ENCODE measurements at regions not wholly inside any gene's neighbourhood (a gene's known extent, or its start where the extent isn't known, plus 50 kb on each side); places are given as distances from the start of the nearest gene placed in this dataset.
"Not testable (repeated sequence)": the region's sequence is repeated elsewhere in the genome, so short reads cannot be mapped to it uniquely, and the experiment has no call there.

DNA sequence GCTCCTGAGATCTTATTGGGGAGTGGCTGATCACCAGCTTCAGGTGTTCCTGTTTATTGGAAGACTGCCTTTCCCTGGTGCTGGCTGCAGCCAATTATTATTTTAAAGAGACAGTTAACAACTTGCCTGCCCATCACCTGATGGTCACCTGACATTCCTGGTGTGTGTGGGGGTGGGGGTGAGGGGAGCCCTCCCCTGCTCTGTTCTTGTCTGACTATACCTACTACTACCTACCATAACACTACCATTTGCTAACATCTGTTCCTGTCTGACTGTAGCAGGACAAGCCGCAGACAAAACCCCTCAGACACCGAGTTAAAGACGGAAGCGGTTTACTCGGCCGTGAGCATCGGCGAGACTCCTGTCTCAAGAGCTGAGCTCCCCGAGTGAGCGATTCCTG, 54.9 kb upstream of the NBPF3 start:
- H3K27me3 ChIP-seq (ENCODE audit: control insufficient read depth, insufficient read depth, low read length) = no peaks in the 10 kb centered on the region
- H3K27ac ChIP-seq (ENCODE audit: low read depth, low read length) = no peak overlapping the region
- H3K4me1 ChIP-seq (ENCODE audit: control insufficient read depth, insufficient read depth, low read length) = peaks cover 3% of the 10 kb centered on the region; the same call in 1 of the 2 replicates
- no peak overlapping the region for H3K4me3 ChIP-seq (ENCODE audit: low read depth, low read length)
- peaks cover 8% of the 10 kb centered on the region for H3K9me3 ChIP-seq (ENCODE audit: control insufficient read depth, insufficient read depth, low read depth, low read length)
- H3K9ac ChIP-seq (ENCODE audit: low read length) = no peak overlapping the region
- no peaks in the 10 kb centered on the region for H3K36me3 ChIP-seq (ENCODE audit: control insufficient read depth, insufficient read depth, low read length)

DNA sequence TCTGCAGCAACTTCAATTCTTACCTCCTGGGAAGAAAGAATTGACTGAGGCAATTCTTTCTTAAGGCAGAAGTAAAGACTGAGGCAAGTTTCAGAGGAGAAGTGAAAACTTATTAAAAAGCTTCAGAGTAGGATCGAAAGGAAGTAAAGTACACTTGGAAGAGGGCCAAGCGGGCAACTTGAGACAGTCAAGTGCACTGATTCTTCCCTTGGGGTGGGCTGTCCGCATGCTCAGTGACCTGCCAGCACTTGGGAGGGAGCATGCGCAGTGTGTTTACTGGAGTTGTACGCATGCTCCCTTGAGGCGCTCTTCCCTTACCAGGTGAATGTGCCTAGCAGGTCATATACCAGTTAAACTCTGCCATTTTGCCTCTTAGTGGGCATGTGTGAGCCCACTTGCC, 55.3 kb upstream of the NBPF3 start:
- no peak overlapping the region for H3K9ac ChIP-seq (ENCODE audit: low read length)
- H3K4me1 ChIP-seq (ENCODE audit: control insufficient read depth, insufficient read depth, low read length) = peaks cover 3% of the 10 kb centered on the region; the same call in 1 of the 2 replicates
- H3K4me3 ChIP-seq (ENCODE audit: low read depth, low read length) = no peak overlapping the region
- H3K9me3 ChIP-seq (ENCODE audit: control insufficient read depth, insufficient read depth, low read depth, low read length) = peaks cover 9% of the 10 kb centered on the region
- no peaks in the 10 kb centered on the region for H3K27me3 ChIP-seq (ENCODE audit: control insufficient read depth, insufficient read depth, low read length)
- H3K36me3 ChIP-seq (ENCODE audit: control insufficient read depth, insufficient read depth, low read length) = no peaks in the 10 kb centered on the region
- H3K27ac ChIP-seq (ENCODE audit: low read depth, low read length) = no peak overlapping the region

DNA sequence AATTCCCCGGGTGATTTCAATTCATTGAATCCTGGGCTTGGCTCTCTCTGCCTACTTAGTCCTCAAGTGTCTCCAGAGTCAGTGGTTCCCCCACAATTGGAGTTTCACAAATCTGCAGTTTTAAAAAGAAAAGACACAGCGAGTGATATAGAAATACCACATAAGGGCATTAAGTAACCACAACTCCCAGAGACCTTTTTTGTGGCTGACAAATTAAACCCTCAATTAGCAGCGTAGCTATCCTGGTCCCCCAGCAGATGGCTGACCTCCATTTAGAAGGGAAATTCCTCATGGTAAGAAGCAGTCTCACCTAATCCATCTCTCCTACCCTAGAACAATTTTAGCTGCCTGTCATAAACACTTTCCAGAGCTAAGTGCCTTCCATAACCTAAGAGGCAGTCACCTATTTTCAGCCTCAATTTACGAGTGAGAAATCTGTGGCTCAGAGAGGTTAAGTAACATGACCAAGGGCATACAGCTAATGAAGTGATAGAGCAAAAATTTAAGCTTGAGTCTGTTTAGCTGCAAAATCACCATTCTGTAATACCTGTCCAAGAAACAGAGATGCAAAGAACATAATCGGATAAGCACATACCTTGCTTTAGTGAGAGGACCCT, 56.0 kb upstream of the NBPF3 start:
- H3K4me3 ChIP-seq (ENCODE audit: low read depth, low read length) = no peak overlapping the region
- H3K36me3 ChIP-seq (ENCODE audit: control insufficient read depth, insufficient read depth, low read length) = no peaks in the 10 kb centered on the region
- peaks cover 12% of the 10 kb centered on the region for H3K9me3 ChIP-seq (ENCODE audit: control insufficient read depth, insufficient read depth, low read depth, low read length)
- H3K4me1 ChIP-seq (ENCODE audit: control insufficient read depth, insufficient read depth, low read length) = peaks cover 3% of the 10 kb centered on the region; the same call in 1 of the 2 replicates
- H3K27ac ChIP-seq (ENCODE audit: low read depth, low read length) = no peak overlapping the region
- H3K9ac ChIP-seq (ENCODE audit: low read length) = no peak overlapping the region
- H3K27me3 ChIP-seq (ENCODE audit: control insufficient read depth, insufficient read depth, low read length) = no peaks in the 10 kb centered on the region

DNA sequence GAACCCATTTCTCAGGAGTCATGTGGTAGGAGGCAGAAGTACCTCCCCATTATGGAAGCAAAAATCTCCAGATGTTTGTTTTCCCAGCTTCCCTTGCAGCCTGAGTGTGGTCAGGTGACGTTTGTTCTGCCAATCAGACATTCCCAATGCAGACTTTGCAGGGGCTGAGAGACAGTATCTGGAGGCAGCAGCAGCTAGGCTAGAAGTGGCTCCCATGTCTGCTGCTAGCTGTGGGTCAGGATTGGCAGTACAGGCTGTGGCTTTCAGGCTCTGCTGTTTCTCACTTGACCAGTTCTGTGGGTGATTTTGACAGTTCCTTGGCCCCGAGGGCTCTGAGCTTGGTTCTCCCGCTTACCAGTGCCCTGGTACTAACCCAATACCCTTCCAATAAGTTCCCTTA, 58.6 kb upstream of the NBPF3 start:
- Histone ChIP-seq H3K9ac (ENCODE audit: low read length) (no peak overlapping the region), H3K27ac (ENCODE audit: low read depth, low read length) (no peak overlapping the region), H3K4me3 (ENCODE audit: low read depth, low read length) (no peak overlapping the region), H3K9me3 (ENCODE audit: control insufficient read depth, insufficient read depth, low read depth, low read length) (peaks cover 8% of the 10 kb centered on the region), H3K36me3 (ENCODE audit: control insufficient read depth, insufficient read depth, low read length) (no peaks in the 10 kb centered on the region), H3K4me1 (ENCODE audit: control insufficient read depth, insufficient read depth, low read length) (peaks cover 3% of the 10 kb centered on the region; the same call in 1 of the 2 replicates), H3K27me3 (ENCODE audit: control insufficient read depth, insufficient read depth, low read length) (no peaks in the 10 kb centered on the region)

DNA sequence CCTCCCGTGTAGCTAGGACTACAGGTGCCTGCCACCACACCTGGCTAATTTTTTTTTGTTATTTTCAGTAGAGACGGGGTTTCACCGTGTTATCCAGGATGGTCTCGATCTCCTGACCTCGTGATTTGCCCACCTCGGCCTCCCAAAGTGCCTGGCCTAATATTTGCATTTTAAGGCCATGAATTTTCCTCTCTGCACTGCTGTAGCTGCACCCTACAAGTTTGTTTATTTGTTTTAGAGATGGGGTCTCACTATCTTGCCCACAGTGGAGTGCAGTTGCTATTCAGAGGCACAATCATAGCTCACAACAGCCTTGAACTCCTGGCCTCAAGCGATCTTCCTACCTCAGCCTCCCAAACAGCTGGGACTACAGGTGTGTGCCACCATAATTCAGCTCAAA, 59.8 kb upstream of the NBPF3 start:
- H3K27me3 ChIP-seq (ENCODE audit: control insufficient read depth, insufficient read depth, low read length); H3K9ac ChIP-seq (ENCODE audit: low read length); H3K9me3 ChIP-seq (ENCODE audit: control insufficient read depth, insufficient read depth, low read depth, low read length); H3K27ac ChIP-seq (ENCODE audit: low read depth, low read length); H3K4me3 ChIP-seq (ENCODE audit: low read depth, low read length); H3K36me3 ChIP-seq (ENCODE audit: control insufficient read depth, insufficient read depth, low read length); H3K4me1 ChIP-seq (ENCODE audit: control insufficient read depth, insufficient read depth, low read length): not testable (repeated sequence)

DNA sequence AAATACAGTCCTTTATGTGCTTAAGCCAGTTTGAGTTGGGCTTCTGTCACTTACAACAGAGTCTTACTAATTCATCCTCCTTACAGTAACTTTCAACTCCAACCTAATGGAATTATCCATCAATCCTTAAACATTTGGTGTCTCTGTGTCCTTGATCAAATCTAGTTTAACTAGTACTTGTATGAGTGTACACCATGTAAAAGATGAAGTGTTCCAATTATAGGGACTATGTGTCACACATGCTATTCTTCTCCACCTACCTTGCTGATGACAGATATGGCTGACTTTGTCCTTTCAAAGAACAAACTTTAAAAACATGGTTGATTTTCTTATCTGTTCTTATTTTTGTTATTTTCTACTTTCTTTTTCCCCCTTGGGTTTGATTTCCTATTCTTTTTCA, 60.4 kb upstream of the NBPF3 start:
- Histone ChIP-seq H3K27me3 (ENCODE audit: control insufficient read depth, insufficient read depth, low read length) (no peaks in the 10 kb centered on the region), H3K4me1 (ENCODE audit: control insufficient read depth, insufficient read depth, low read length) (peaks cover 3% of the 10 kb centered on the region; the same call in 1 of the 2 replicates), H3K9me3 (ENCODE audit: control insufficient read depth, insufficient read depth, low read depth, low read length) (peaks cover 7% of the 10 kb centered on the region; the same call in 1 of the 2 replicates), H3K9ac (ENCODE audit: low read length) (no peak overlapping the region), H3K27ac (ENCODE audit: low read depth, low read length) (no peak overlapping the region), H3K36me3 (ENCODE audit: control insufficient read depth, insufficient read depth, low read length) (no peaks in the 10 kb centered on the region), H3K4me3 (ENCODE audit: low read depth, low read length) (no peak overlapping the region)

DNA sequence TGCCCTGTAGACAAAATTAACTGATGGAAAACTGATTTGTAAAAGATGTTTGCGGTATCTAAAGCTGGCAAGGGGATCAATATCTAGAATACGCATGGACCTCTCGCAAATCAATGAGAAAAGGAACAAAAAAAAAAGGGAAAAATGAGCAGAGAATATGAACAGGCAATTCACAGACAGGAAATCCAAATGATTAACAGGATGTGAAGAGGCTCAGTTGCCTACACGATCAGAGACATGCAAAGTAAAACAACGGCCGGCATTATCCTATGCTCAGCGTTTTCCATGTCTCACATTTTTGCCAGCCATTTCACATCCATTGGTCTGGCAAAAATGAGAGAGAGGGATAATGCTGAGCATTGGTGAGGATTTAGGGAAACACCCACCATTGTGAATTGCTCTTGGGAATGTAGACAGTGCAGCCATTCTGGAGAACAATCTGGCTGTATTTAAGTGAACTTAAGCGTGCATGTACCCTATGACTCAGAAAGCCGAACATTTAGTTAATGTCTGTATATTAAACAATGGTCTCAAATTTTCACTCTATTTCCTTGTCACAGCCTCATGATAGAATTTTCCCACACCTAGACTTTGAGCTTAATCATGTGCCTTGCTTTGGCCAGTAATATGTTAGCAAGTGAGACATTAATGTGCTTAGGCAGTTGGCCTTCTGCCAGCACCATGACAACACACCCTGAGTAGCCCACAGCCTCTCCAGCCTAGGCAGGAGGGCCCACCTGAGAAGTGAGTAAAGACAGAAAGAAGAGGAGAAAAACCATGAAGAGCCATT, 61.0 kb upstream of the NBPF3 start:
- H3K27ac ChIP-seq (ENCODE audit: low read depth, low read length) = no peak overlapping the region
- H3K27me3 ChIP-seq (ENCODE audit: control insufficient read depth, insufficient read depth, low read length) = no peaks in the 10 kb centered on the region
- H3K4me1 ChIP-seq (ENCODE audit: control insufficient read depth, insufficient read depth, low read length) = 0 out of 2 replicates have a peak, but pooled peaks cover 3% of the 10 kb centered on the region
- H3K9ac ChIP-seq (ENCODE audit: low read length) = no peak overlapping the region
- H3K36me3 ChIP-seq (ENCODE audit: control insufficient read depth, insufficient read depth, low read length) = no peaks in the 10 kb centered on the region
- no peak overlapping the region for H3K4me3 ChIP-seq (ENCODE audit: low read depth, low read length)
- peaks cover 7% of the 10 kb centered on the region; the same call in 1 of the 2 replicates for H3K9me3 ChIP-seq (ENCODE audit: control insufficient read depth, insufficient read depth, low read depth, low read length)

DNA sequence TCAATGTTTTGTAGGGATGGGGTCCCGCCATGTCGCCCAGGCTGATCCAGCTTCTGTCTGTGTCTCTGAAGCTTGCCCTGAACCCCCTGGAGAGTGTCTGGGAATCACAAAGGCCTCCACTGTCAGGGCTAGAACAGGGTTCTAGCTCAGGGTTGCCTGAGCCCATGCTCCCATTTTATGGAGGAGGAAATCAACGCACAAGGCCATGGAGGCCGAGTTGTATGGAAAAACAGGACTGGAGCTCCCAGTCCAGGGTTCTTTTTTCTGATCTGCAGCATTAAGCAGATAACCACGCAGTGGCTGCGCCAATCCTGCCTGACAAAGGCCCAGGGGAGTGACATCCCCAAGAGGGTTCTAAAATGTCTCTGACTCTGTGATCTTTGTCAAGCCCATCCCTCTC, 67.6 kb upstream of the NBPF3 start:
- Histone ChIP-seq H3K9me3 (ENCODE audit: control insufficient read depth, insufficient read depth, low read depth, low read length) (no peaks in the 10 kb centered on the region), H3K27me3 (ENCODE audit: control insufficient read depth, insufficient read depth, low read length) (no peaks in the 10 kb centered on the region), H3K36me3 (ENCODE audit: control insufficient read depth, insufficient read depth, low read length) (no peaks in the 10 kb centered on the region), H3K4me3 (ENCODE audit: low read depth, low read length) (no peak overlapping the region), H3K9ac (ENCODE audit: low read length) (no peak overlapping the region), H3K27ac (ENCODE audit: low read depth, low read length) (no peak overlapping the region), H3K4me1 (ENCODE audit: control insufficient read depth, insufficient read depth, low read length) (no peaks in the 10 kb centered on the region)

DNA sequence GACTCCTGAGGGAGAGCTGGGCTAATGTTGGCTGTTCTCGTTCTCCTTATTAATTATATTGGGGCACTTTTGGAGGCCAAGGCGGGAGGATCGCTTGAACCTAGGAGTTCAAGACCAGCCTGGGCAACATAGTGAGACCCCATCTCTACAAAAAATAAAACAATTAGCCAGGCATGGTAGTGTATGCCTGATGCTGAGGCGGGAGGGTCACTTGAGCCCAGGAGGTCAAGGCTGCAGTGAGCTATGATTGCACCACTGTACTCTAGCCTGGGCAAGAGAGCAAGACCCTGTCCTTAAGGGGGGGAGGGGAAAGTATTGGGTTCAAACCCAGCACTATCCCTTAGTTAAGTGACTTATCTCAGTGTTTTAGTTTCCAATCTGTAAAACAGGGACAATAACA, 70.0 kb upstream of the NBPF3 start:
- H3K9ac ChIP-seq (ENCODE audit: low read length) = no peak overlapping the region
- no peak overlapping the region for H3K27ac ChIP-seq (ENCODE audit: low read depth, low read length)
- no peaks in the 10 kb centered on the region for H3K27me3 ChIP-seq (ENCODE audit: control insufficient read depth, insufficient read depth, low read length)
- H3K9me3 ChIP-seq (ENCODE audit: control insufficient read depth, insufficient read depth, low read depth, low read length) = no peaks in the 10 kb centered on the region
- H3K36me3 ChIP-seq (ENCODE audit: control insufficient read depth, insufficient read depth, low read length) = no peaks in the 10 kb centered on the region
- H3K4me1 ChIP-seq (ENCODE audit: control insufficient read depth, insufficient read depth, low read length) = no peaks in the 10 kb centered on the region
- no peak overlapping the region for H3K4me3 ChIP-seq (ENCODE audit: low read depth, low read length)

DNA sequence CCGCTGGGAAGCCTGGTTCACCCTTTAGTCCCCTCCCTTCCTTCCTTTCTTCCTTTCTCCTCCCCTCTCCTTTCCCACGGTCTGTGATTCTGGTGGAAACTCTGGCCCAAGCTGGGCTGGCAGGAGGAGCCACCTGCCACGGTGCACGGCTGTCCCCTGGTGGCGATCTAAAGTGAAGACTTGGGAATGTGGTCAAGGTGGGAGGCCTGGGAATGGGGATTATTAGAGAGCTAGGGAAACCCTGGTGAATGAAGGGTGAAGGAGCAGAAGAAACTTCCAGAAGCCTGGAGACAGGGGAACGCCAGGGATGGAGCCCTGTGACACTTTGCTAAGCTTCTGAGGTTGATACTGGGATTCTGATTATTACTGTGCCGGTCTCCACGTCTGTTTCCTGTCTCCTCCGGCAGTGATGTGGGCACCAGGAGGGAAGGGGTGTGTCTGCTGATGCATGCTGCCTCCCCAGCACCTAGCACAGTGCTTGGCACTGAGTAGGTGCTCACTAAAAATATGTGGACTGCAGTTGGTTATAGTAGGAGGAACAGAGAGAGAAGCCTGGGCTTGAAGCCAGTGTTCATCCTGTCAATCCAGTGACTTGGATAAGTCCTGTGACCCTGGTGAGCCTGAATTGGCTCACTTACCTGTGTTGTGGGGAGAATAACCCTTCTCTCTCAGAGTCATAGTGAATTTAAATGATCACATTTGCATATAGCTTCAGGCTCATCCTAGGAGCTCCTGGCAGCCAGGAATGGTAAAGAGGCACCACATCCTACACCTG, 71.2 kb upstream of the NBPF3 start:
- Histone ChIP-seq H3K9me3 (ENCODE audit: control insufficient read depth, insufficient read depth, low read depth, low read length) (no peaks in the 10 kb centered on the region), H3K36me3 (ENCODE audit: control insufficient read depth, insufficient read depth, low read length) (no peaks in the 10 kb centered on the region), H3K27ac (ENCODE audit: low read depth, low read length) (no peak overlapping the region), H3K9ac (ENCODE audit: low read length) (no peak overlapping the region), H3K4me1 (ENCODE audit: control insufficient read depth, insufficient read depth, low read length) (no peaks in the 10 kb centered on the region), H3K4me3 (ENCODE audit: low read depth, low read length) (no peak overlapping the region), H3K27me3 (ENCODE audit: control insufficient read depth, insufficient read depth, low read length) (no peaks in the 10 kb centered on the region)

DNA sequence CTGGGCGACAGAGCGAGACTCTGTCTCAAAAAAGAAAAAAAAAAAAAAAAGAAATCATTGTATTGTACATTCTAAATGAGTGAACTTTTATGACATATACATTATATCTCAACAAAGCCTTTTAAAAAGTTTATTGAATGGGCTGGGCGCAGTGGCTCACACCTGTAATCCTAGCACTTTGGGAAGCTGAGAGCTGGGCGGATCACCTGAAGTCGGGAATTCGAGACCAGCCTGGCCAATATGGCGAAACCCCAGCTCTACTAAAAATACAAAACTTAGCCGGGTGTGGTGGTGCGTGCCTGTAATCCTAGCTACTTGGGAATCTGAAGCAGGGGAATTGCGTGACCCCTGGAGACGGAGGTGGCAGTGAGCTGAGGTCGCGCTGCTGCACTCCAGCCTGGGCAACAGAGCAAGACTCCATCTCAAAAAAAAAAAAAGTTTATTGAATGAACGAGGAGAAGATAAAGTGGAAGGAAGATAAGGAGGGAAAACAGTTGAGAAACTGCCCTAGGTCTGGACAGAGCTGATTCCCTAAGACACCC, 71.9 kb upstream of the NBPF3 start:
- not testable (repeated sequence) for H3K4me3 ChIP-seq (ENCODE audit: low read depth, low read length); H3K27me3 ChIP-seq (ENCODE audit: control insufficient read depth, insufficient read depth, low read length); H3K36me3 ChIP-seq (ENCODE audit: control insufficient read depth, insufficient read depth, low read length); H3K9ac ChIP-seq (ENCODE audit: low read length); H3K9me3 ChIP-seq (ENCODE audit: control insufficient read depth, insufficient read depth, low read depth, low read length); H3K4me1 ChIP-seq (ENCODE audit: control insufficient read depth, insufficient read depth, low read length); H3K27ac ChIP-seq (ENCODE audit: low read depth, low read length)

Measured in HUES6 (cell line).